Kidney (tissue), 13 donors: ENCODE measurements at regions not wholly inside any gene's neighbourhood (a gene's known extent, or its start where the extent isn't known, plus 50 kb on each side); places are given as distances from the start of the nearest gene placed in this dataset.

Experiments used
- DNase-seq, 5 donors: peaks; one replicate each; pipeline ENCODE4 v3.0.0-alpha.2; 2013 to 2020
- FAIRE-seq: peaks from 2 replicates; lab custom pipeline; 2012; peaks lifted over from hg19 to GRCh38; lab: Jason Lieb, UNC
- H3K27ac ChIP-seq, 2 donors: one replicate each; pipeline ENCODE4 v1.7.0; 2013; ENCODE audit warnings: low read depth in 2 of 2, low read length in 2 of 2, inconsistent platforms in 1 of 2
- H3K27me3 ChIP-seq: one replicate; pipeline ENCODE4 v1.7.1; 2013; ENCODE audit warnings: low read length, inconsistent platforms; ENCODE audit not compliant: control insufficient read depth, insufficient read depth
- H3K36me3 ChIP-seq, 3 donors: one replicate each; pipeline versions ENCODE4 v1.7.0 to v1.7.1; 2013; ENCODE audit warnings: low read length in 3 of 3, control low read depth in 1 of 3, inconsistent platforms in 1 of 3; ENCODE audit not compliant: insufficient read depth in 3 of 3, control insufficient read depth in 2 of 3
- H3K4me1 ChIP-seq, 3 donors: one replicate each; pipeline versions ENCODE4 v1.7.0 to v1.7.1; 2013; ENCODE audit warnings: low read length in 3 of 3, inconsistent platforms in 1 of 3, low read depth in 1 of 3; ENCODE audit not compliant: control insufficient read depth in 2 of 3, insufficient read depth in 2 of 3
- H3K4me3 ChIP-seq, 3 donors: one replicate each; pipeline versions ENCODE4 v1.7.0 to v1.8.1; 2013; ENCODE audit warnings: low read length in 3 of 3, control low read depth in 1 of 3, inconsistent platforms in 1 of 3
- H3K9ac ChIP-seq, 3 donors: one replicate each; pipeline versions ENCODE4 v1.7.0 to v1.7.1; 2013; ENCODE audit warnings: low read length in 3 of 3, control low read depth in 1 of 3, inconsistent platforms in 1 of 3
- H3K9me3 ChIP-seq, 3 donors: one replicate each; pipeline versions ENCODE4 v1.7.0 to v1.7.1; 2013; ENCODE audit warnings: low read length in 3 of 3, control low read depth in 1 of 3, inconsistent platforms in 1 of 3; ENCODE audit not compliant: control insufficient read depth in 2 of 3, insufficient read depth in 1 of 3
- intact Hi-C: fragments of 100-400 bp; cut with DNase I; formaldehyde crosslinking; loops from one replicate; pipeline ENCODE4 v1.11.1; 2022
- TF ChIP-seq, protein P1 (sequence below): IDR thresholded peaks from 3 replicates; pipeline ENCODE4 v1.5.1; 2012; ENCODE audit warnings: mild to moderate bottlenecking, moderate library complexity, borderline replicate concordance; ENCODE audit not compliant: insufficient read depth; ENCODE audit errors: extremely low read depth
- donor health status: control.
- donor health status: control.
- donor health status: control.
- donor health status: control.
- donor health status: control.
- donor health status: DM: yes; HTN: yes; CAD: no.
- donor health status: Normal renal cell carcinoma (clear cell type).

- no peaks in the 10 kb centered on the region for H3K9me3 ChIP-seq
- H3K27ac ChIP-seq, result no peak overlapping the region
- no peaks in the 10 kb centered on the region for H3K36me3 ChIP-seq
- H3K4me1 ChIP-seq, result no peaks in the 10 kb centered on the region
- no peak for FAIRE-seq
- DNase-seq, result no peak
- no peak overlapping the region for H3K9ac ChIP-seq
- no peak overlapping the region for H3K4me3 ChIP-seq
- TF ChIP-seq, protein P1, sequence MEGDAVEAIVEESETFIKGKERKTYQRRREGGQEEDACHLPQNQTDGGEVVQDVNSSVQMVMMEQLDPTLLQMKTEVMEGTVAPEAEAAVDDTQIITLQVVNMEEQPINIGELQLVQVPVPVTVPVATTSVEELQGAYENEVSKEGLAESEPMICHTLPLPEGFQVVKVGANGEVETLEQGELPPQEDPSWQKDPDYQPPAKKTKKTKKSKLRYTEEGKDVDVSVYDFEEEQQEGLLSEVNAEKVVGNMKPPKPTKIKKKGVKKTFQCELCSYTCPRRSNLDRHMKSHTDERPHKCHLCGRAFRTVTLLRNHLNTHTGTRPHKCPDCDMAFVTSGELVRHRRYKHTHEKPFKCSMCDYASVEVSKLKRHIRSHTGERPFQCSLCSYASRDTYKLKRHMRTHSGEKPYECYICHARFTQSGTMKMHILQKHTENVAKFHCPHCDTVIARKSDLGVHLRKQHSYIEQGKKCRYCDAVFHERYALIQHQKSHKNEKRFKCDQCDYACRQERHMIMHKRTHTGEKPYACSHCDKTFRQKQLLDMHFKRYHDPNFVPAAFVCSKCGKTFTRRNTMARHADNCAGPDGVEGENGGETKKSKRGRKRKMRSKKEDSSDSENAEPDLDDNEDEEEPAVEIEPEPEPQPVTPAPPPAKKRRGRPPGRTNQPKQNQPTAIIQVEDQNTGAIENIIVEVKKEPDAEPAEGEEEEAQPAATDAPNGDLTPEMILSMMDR, result no peak
- no peaks in the 10 kb centered on the region for H3K27me3 ChIP-seq
- intact Hi-C loops, result no loop called here
Observed at GRCh38 chr6:91142154-91142553, 555.3 kb upstream of the MAP3K7 start.

DNA sequence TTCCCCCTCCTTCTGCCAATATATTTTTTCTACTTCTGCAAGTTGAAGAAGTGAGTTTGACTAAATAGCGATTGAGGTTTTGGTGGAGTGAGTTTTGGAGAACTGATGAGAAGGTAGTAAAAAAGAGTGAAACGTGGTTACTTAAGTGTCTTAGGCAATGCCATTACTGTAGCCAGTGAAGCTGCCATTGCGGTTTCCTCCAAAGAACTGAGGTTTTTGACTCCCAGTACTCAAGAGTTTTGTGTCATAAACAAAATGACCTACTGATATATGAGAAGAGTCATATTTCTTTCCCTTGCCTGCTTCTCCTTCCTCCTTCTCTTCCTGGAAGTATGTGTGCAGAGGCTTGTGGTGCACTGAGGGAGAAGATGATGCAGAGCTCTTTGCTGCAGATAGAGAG is 554.5 kb upstream of the MAP3K7 start:
- Histone ChIP-seq H3K9ac (no peak overlapping the region), H3K27me3 (no peaks in the 10 kb centered on the region), H3K9me3 (no peaks in the 10 kb centered on the region), H3K27ac (no peak overlapping the region), H3K36me3 (no peaks in the 10 kb centered on the region), H3K4me1 (no peaks in the 10 kb centered on the region), H3K4me3 (no peak overlapping the region)
- DNase-seq (no peak), FAIRE-seq (no peak)
- TF ChIP-seq, protein P1, result no peak
- intact Hi-C loops, result no loop called here

DNA sequence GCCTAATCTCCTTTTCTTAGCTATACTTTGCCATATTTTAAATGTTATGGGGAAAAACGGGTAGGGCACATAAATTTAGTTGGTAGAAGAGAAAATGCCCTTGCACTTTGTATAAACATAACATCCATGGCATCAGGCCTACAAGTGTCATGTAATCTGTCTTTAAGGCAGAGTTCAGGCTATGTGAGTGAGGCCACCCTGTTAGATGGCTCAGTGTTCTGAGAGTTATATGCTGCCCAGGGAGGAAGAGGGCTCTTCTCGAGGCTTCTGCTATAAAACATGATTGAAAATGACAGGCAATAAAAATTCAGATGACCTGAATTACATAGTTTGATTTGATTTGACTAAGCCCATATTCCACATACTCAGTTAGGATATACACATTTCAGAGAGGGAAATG is 553.6 kb upstream of the MAP3K7 start:
- Histone ChIP-seq H3K9me3 (no peaks in the 10 kb centered on the region), H3K36me3 (no peaks in the 10 kb centered on the region), H3K27ac (no peak overlapping the region), H3K4me3 (no peak overlapping the region), H3K27me3 (no peaks in the 10 kb centered on the region), H3K4me1 (no peaks in the 10 kb centered on the region), H3K9ac (no peak overlapping the region)
- TF ChIP-seq, protein P1, result no peak
- intact Hi-C loops, result no loop called here
- FAIRE-seq (no peak), DNase-seq (no peak)

GRCh38 chr6:91137286-91137685 is 550.4 kb upstream of the MAP3K7 start:
- Histone ChIP-seq H3K36me3 (no peaks in the 10 kb centered on the region), H3K27me3 (no peaks in the 10 kb centered on the region), H3K27ac (no peak overlapping the region), H3K4me3 (no peak overlapping the region), H3K9me3 (no peaks in the 10 kb centered on the region), H3K9ac (no peak overlapping the region), H3K4me1 (no peaks in the 10 kb centered on the region)
- TF ChIP-seq, protein P1, result no peak
- no peak for DNase-seq
- FAIRE-seq, result no peak
- intact Hi-C loops, result no loop called here
